ENCODE measurements at regions not wholly inside any gene's neighbourhood (a gene's known extent, or its start where the extent isn't known, plus 50 kb on each side); places are given as distances from the start of the nearest gene placed in this dataset.
A peak's percentile ranks its signal among the peaks of the same experiment; 100 is the strongest.
"Not testable (repeated sequence)": the region's sequence is repeated elsewhere in the genome, so short reads cannot be mapped to it uniquely, and the experiment has no call there.

GRCh38 chr7:65503434-65504152 lies 129.9 kb downstream of the ZNF92 start:
- Mint-ChIP-seq H3K4me1 (no peaks in the 10 kb centered on the region), H3K27ac (no peak overlapping the region), H3K9me3 (no peaks in the 10 kb centered on the region), H3K4me3 (no peak overlapping the region), H3K27me3 (peaks cover 1% of the 10 kb centered on the region), H3K36me3 (ENCODE audit: low read depth) (no peaks in the 10 kb centered on the region)
- ATAC-seq (replicated peaks): no peak

GRCh38 chr7:65504504-65505319 lies 131.1 kb downstream of the ZNF92 start:
- not testable (repeated sequence) for H3K9me3 Mint-ChIP-seq; H3K4me3 Mint-ChIP-seq; H3K36me3 Mint-ChIP-seq (ENCODE audit: low read depth); H3K27me3 Mint-ChIP-seq; ATAC-seq (replicated peaks); H3K4me1 Mint-ChIP-seq; H3K27ac Mint-ChIP-seq

- not testable (repeated sequence) for ATAC-seq (replicated peaks); H3K27ac Mint-ChIP-seq
These were observed 131.6 kb downstream of the ZNF92 start for GRCh38 chr7:65505320-65505633.

DNA sequence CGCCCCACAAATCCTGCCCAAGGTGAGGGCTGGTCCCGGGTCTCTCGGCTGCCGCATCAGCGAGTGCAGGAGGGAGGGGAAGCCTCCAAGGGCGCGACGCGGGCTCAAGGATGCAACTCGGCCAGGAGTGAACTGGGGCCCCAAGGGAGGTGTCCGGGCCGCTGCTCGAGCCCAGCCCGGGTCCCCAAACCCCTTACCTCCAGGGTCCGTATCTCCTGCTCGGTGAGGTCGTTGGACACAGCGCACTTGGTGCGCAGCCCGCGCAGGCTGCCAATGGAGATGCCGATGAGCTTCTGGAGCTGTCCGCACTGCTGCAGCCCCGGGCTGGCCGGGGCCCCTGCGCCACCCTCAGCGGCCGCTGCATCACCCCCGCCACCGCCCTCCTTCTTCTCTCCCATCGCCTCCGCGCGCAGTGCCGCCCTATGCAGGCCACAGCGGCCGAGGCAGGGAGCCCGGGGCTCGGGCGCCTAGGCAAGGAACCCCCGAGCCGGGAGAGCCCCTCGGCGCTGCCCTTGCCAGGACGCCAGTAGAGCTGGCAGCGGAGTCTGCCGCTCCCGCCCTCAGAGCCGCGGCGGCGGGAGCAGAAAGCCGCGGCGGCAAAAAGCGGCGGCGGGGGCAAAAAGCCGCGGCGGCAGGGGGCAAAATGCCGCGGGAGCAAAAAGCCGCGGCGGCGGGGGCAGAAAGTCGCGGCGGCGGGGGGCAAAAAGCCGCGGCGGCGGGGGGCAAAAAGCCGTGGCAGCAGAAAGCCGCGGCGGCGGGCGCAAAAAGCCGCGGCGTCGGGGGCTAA lies 135.1 kb downstream of the ZNF92 start:
- not testable (repeated sequence) for H3K4me1 Mint-ChIP-seq; H3K36me3 Mint-ChIP-seq (ENCODE audit: low read depth); H3K4me3 Mint-ChIP-seq; ATAC-seq (replicated peaks); H3K9me3 Mint-ChIP-seq; H3K27ac Mint-ChIP-seq
- H3K27me3 Mint-ChIP-seq: peaks cover 13% of the 10 kb centered on the region

More at GRCh38 chr7:65505320-65505633, 131.6 kb downstream of the ZNF92 start:
- not testable (repeated sequence) for H3K27me3 Mint-ChIP-seq; H3K4me1 Mint-ChIP-seq; H3K36me3 Mint-ChIP-seq (ENCODE audit: low read depth); H3K4me3 Mint-ChIP-seq; H3K9me3 Mint-ChIP-seq

DNA sequence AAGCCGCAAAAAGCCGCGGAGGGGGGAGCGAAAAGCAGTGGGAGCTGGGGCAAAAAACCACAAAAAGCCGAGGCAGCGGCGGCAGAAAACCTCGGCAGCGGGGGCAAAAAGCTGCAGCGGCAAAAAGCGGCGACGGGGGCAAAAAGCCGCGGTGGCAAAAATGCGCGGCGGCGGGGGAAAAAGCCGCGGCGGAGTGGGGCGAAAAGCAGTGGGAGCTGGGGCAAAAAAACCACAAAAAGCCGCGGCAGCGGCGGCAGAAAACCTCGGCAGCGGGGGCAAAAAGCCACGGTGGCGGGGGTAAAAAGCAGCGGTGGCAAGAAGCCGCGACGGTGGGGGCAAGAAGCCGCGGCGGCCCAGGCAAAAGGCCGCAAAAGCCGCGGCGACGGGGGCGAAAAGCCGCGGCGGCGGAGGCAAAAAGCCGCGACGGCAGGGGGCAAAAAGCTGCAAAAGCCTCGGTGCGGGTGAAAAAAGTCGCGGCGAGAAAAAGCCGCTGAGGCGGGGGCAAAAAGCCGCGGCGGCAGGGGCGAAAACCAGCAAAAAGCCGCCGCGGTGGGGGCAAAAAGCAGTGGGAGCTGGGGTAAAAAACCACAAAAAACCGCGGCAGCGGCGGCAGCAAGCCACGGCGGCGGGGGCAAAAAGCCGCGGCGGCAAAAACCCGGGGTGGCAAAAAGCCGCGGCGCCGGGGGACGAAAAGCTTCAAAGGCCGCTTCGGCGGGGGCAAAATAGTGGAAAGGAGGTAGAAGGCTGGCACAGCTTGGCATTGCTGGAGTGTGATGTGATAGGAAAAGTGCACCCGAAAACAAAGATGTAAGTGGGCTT lies 135.9 kb downstream of the ZNF92 start:
- Mint-ChIP-seq H3K4me3 (peak overlapping the region; percentile 30), H3K27me3 (peaks cover 18% of the 10 kb centered on the region), H3K36me3 (ENCODE audit: low read depth) (no peaks in the 10 kb centered on the region), H3K27ac (no peak overlapping the region), H3K9me3 (no peaks in the 10 kb centered on the region), H3K4me1 (no peaks in the 10 kb centered on the region)
- no peak for ATAC-seq (replicated peaks)

DNA sequence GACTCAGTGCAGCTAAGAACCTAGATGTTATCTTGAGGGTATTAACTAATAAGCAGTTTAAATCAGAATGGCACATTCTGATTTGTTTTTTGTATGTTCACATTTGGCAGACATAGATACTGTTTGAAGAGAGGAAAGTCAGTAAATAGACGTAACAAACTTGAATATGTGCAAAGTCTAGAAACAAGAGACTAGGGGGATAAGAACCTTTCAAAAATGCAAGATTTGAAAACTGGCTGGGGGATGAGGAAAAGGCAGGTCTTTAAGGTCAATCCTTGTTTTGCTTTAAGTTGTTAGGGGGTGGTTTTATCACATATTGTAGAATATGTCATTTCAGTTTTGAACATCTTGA lies 136.5 kb downstream of the ZNF92 start:
- Mint-ChIP-seq H3K4me3 (peak overlapping the region; percentile 30), H3K27me3 (peaks cover 21% of the 10 kb centered on the region)
- not testable (repeated sequence) for H3K27ac Mint-ChIP-seq; H3K9me3 Mint-ChIP-seq; ATAC-seq (replicated peaks); H3K36me3 Mint-ChIP-seq (ENCODE audit: low read depth); H3K4me1 Mint-ChIP-seq

DNA sequence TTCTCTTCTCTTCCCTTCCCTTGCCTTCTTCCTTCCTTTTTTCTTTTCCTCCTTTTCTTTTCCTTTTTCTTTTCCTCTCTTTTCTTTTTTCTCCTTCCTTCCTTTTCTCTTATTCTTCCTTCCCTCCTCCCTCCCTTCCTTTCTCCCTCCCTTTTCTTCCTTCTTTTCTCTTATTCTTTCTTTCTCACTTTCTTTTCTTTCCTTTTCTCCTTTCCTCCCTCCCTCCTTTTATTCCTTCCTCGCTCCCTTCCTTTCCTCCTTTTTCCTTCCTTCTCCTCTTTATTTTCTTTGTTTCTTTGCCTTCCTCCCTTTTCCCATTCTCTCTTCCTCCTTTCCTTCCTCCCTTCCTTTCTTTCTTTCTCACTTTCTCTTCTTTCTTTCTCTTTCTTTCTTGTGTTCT lies 146.1 kb downstream of the ZNF92 start:
- not testable (repeated sequence) for H3K4me3 Mint-ChIP-seq; H3K36me3 Mint-ChIP-seq (ENCODE audit: low read depth); H3K4me1 Mint-ChIP-seq; H3K27me3 Mint-ChIP-seq; H3K9me3 Mint-ChIP-seq; ATAC-seq (replicated peaks); H3K27ac Mint-ChIP-seq

GRCh38 chr7:65545465-65546161 lies 172.0 kb downstream of the ZNF92 start:
- H3K9me3 Mint-ChIP-seq; H3K4me3 Mint-ChIP-seq; H3K27me3 Mint-ChIP-seq; H3K27ac Mint-ChIP-seq; H3K4me1 Mint-ChIP-seq; ATAC-seq (replicated peaks); H3K36me3 Mint-ChIP-seq (ENCODE audit: low read depth): not testable (repeated sequence)

DNA sequence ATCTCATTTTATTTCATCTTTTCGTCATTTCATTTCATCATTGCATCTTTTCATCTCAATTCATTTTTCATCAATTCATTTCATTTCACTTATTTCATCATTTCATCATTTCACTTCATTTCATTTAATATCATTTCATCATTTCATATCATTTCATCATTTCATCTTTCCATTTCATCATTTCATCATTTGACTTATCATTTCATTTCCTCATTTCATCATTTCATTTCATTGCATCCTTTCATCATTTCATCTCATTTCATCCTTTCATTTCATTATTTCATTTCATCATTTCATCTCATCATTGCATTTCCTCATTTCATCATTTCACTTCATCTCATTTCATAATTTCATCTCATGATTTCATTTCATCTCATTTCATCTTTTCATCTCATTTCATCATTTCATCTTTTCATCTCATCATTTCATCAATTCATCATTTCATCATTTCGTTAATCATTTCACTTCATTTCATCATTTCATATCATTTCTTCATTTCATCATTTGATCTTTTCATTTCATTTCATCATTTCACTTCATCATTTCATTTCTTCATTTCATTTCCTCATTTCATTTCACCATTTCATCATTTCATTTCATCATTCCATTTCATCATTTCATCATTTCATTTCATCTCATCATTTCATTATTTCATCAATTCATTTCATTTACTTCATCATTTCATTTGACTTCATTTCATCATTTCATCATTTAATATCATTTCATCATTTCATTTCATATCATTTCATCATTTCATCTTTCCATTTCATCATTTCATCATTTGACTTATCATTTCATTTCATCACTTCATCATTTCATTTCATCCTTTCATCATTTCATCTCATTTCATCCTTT lies 176.2 kb downstream of the ZNF92 start:
- H3K4me3 Mint-ChIP-seq; H3K27ac Mint-ChIP-seq; H3K36me3 Mint-ChIP-seq (ENCODE audit: low read depth); H3K4me1 Mint-ChIP-seq; H3K27me3 Mint-ChIP-seq; ATAC-seq (replicated peaks); H3K9me3 Mint-ChIP-seq: not testable (repeated sequence)

GRCh38 chr7:65550444-65550809 lies 176.8 kb downstream of the ZNF92 start:
- H3K27ac Mint-ChIP-seq; H3K27me3 Mint-ChIP-seq; H3K4me1 Mint-ChIP-seq; H3K36me3 Mint-ChIP-seq (ENCODE audit: low read depth); H3K9me3 Mint-ChIP-seq; H3K4me3 Mint-ChIP-seq; ATAC-seq (replicated peaks): not testable (repeated sequence)

GRCh38 chr7:65551042-65551441 lies 177.4 kb downstream of the ZNF92 start:
- H3K36me3 Mint-ChIP-seq (ENCODE audit: low read depth); H3K27ac Mint-ChIP-seq; H3K4me1 Mint-ChIP-seq; H3K9me3 Mint-ChIP-seq; H3K27me3 Mint-ChIP-seq; H3K4me3 Mint-ChIP-seq; ATAC-seq (replicated peaks): not testable (repeated sequence)

- H3K9me3 Mint-ChIP-seq; H3K4me1 Mint-ChIP-seq; H3K4me3 Mint-ChIP-seq; H3K27me3 Mint-ChIP-seq; H3K36me3 Mint-ChIP-seq (ENCODE audit: low read depth); ATAC-seq (replicated peaks); H3K27ac Mint-ChIP-seq: not testable (repeated sequence)
These were observed 181.2 kb downstream of the ZNF92 start for GRCh38 chr7:65554553-65555476.
